Mesenchymal stem cell (in vitro differentiated cells and primary cell): ENCODE measurements at regions not wholly inside any gene's neighbourhood (a gene's known extent, or its start where the extent isn't known, plus 50 kb on each side); places are given as distances from the start of the nearest gene placed in this dataset.

Experiments used
- DNase-seq: peaks from one replicate; pipeline ENCODE4 v3.0.0-alpha.2; 2013
- H2AFZ ChIP-seq: one replicate; pipeline ENCODE4 v1.6.1; 2013; ENCODE audit warnings: low read depth, mild to moderate bottlenecking, control low read depth, inconsistent platforms, low read length, moderate library complexity
- H2AK5ac ChIP-seq: 2 replicates; pipeline ENCODE4 v1.6.1; 2013; ENCODE audit warnings: low read length, moderate library complexity, mild to moderate bottlenecking, inconsistent platforms; ENCODE audit not compliant: severe bottlenecking
- H2BK120ac ChIP-seq: one replicate; pipeline ENCODE4 v1.6.1; 2013; ENCODE audit warnings: low read depth, mild to moderate bottlenecking, inconsistent platforms, low read length, moderate library complexity
- H2BK12ac ChIP-seq, 2 experiments: one replicate each; pipeline ENCODE4 v1.6.1; 2013; ENCODE audit warnings: inconsistent platforms in 2 of 2, low read length in 2 of 2, mild to moderate bottlenecking in 2 of 2, moderate library complexity in 2 of 2, control low read depth in 1 of 2
- H2BK15ac ChIP-seq: one replicate; pipeline ENCODE4 v1.6.1; 2013; ENCODE audit warnings: mild to moderate bottlenecking, low read depth, inconsistent platforms; ENCODE audit not compliant: poor library complexity, severe bottlenecking
- H2BK5ac ChIP-seq: 2 replicates; pipeline ENCODE4 v1.6.1; 2013; ENCODE audit warnings: low read depth, mild to moderate bottlenecking, low read length, control low read depth, inconsistent platforms; ENCODE audit not compliant: poor library complexity, severe bottlenecking
- H3K14ac ChIP-seq, 2 experiments: one replicate each; pipeline ENCODE4 v1.6.1; 2013; ENCODE audit warnings: inconsistent platforms in 2 of 2, low read length in 2 of 2, control low read depth in 1 of 2, mild to moderate bottlenecking in 1 of 2, moderate library complexity in 1 of 2
- H3K18ac ChIP-seq, 2 experiments: one replicate each; pipeline ENCODE4 v1.6.1; 2013; ENCODE audit warnings: inconsistent platforms in 2 of 2, low read length in 2 of 2, control low read depth in 1 of 2, low read depth in 1 of 2, mild to moderate bottlenecking in 1 of 2
- H3K23ac ChIP-seq, 2 experiments: one replicate each; pipeline ENCODE4 v1.6.1; 2013; ENCODE audit warnings: inconsistent platforms in 2 of 2, low read length in 2 of 2, mild to moderate bottlenecking in 2 of 2, moderate library complexity in 2 of 2, control low read depth in 1 of 2
- H3K27ac ChIP-seq: 2 replicates; pipeline ENCODE4 v1.5.1; 2013; ENCODE audit warnings: mild to moderate bottlenecking, moderate library complexity, low read length, control low read depth, inconsistent platforms; ENCODE audit not compliant: poor library complexity, severe bottlenecking
- H3K27me3 ChIP-seq, 2 experiments: 2 replicates each; pipeline versions ENCODE4 v1.6.1 to v1.7.0; 2013; ENCODE audit warnings: low read length in 2 of 2, mild to moderate bottlenecking in 2 of 2, moderate library complexity in 2 of 2, control low read depth in 1 of 2, inconsistent platforms in 1 of 2; ENCODE audit not compliant: control insufficient read depth in 1 of 2, insufficient read depth in 1 of 2
- H3K36me3 ChIP-seq, 2 experiments: 2 replicates each; pipeline versions ENCODE4 v1.6.1 to v1.7.0; 2013; ENCODE audit warnings: low read length in 2 of 2, control low read depth in 1 of 2, inconsistent platforms in 1 of 2, low read depth in 1 of 2, mild to moderate bottlenecking in 1 of 2; ENCODE audit not compliant: insufficient read depth in 2 of 2, control insufficient read depth in 1 of 2
- H3K4ac ChIP-seq, 2 experiments: one replicate each; pipeline ENCODE4 v1.6.1; 2013; ENCODE audit warnings: inconsistent platforms in 2 of 2, low read length in 2 of 2, mild to moderate bottlenecking in 2 of 2, moderate library complexity in 2 of 2, control low read depth in 1 of 2, low read depth in 1 of 2
- H3K4me1 ChIP-seq: 2 replicates; pipeline ENCODE4 v1.6.1; 2013; ENCODE audit warnings: low read depth, low read length, control low read depth; ENCODE audit not compliant: control insufficient read depth, insufficient read depth
- H3K4me2 ChIP-seq: 2 replicates; pipeline ENCODE4 v1.6.1; 2013; ENCODE audit warnings: low read length, mild to moderate bottlenecking, inconsistent platforms; ENCODE audit not compliant: poor library complexity, severe bottlenecking
- H3K4me3 ChIP-seq, 2 experiments: 2 replicates each; pipeline versions ENCODE4 v1.5.1 to v1.7.0; 2013; ENCODE audit warnings: low read length in 2 of 2, mild to moderate bottlenecking in 2 of 2, control low read depth in 1 of 2, low read depth in 1 of 2; ENCODE audit not compliant: insufficient read depth in 1 of 2
- H3K79me1 ChIP-seq: replicated peaks from 2 replicates; pipeline ENCODE4 v1.6.1; 2013; ENCODE audit warnings: mild to moderate bottlenecking, control low read depth, low read length, inconsistent platforms; ENCODE audit not compliant: poor library complexity, severe bottlenecking
- H3K9ac ChIP-seq: 2 replicates; pipeline ENCODE4 v1.7.0; 2013; ENCODE audit warnings: mild to moderate bottlenecking, low read length, moderate library complexity
- H3K9me3 ChIP-seq: 2 replicates; pipeline ENCODE4 v1.7.0; 2013; ENCODE audit warnings: mild to moderate bottlenecking, low read length; ENCODE audit not compliant: control insufficient read depth
- H4K8ac ChIP-seq: one replicate; pipeline ENCODE4 v1.6.1; 2013; ENCODE audit warnings: inconsistent platforms, mild to moderate bottlenecking, low read length, moderate library complexity
- H4K91ac ChIP-seq: one replicate; pipeline ENCODE4 v1.6.1; 2013; ENCODE audit warnings: mild to moderate bottlenecking, low read length, inconsistent platforms
- WGBS: methylation state at CpG from one replicate; pipeline ENCODE4 v1.1.7; 2013; ENCODE audit warnings: mixed read lengths; 5-methylcytosine and 5-hydroxymethylcytosine counted together

GRCh38 chr6:51490101-51490500 is 597.3 kb downstream of the PKHD1 start:
- Histone ChIP-seq H3K9me3 (peaks cover 5% of the 10 kb centered on the region), H3K14ac (no peak overlapping the region), H2BK12ac (no peak overlapping the region), H3K9ac (no peak overlapping the region), H2BK15ac (no peak overlapping the region), H2AK5ac (no peak overlapping the region), H2BK120ac (no peak overlapping the region), H3K23ac (no peak overlapping the region), H3K4me1 (no peaks in the 10 kb centered on the region), H2BK5ac (no peak overlapping the region), H3K27ac (no peak overlapping the region), H4K91ac (no peak overlapping the region), H3K36me3 (no peaks in the 10 kb centered on the region), H3K79me1 (no peaks in the 10 kb centered on the region), H3K4me2 (no peak overlapping the region), H3K27me3 (no peaks in the 10 kb centered on the region), H4K8ac (no peak overlapping the region), H3K4ac (no peak overlapping the region), H3K18ac (no peak overlapping the region), H3K4me3 (no peak overlapping the region), H2AFZ (no peak overlapping the region)
- WGBS, result 66% methylated on average over 1 of the region's 1 CpG
- DNase-seq, result no peak

GRCh38 chr6:51494342-51494741 is 593.1 kb downstream of the PKHD1 start:
- no peak overlapping the region for H2BK120ac ChIP-seq
- no peaks in the 10 kb centered on the region for H3K4me1 ChIP-seq
- H3K4ac ChIP-seq, result no peak overlapping the region
- H3K27ac ChIP-seq, result no peak overlapping the region
- no peak overlapping the region for H3K18ac ChIP-seq
- H4K8ac ChIP-seq, result no peak overlapping the region
- H3K4me2 ChIP-seq, result no peak overlapping the region
- no peaks in the 10 kb centered on the region for H3K27me3 ChIP-seq
- no peak overlapping the region for H2BK5ac ChIP-seq
- no peak overlapping the region for H2BK12ac ChIP-seq
- 82% methylated on average over 5 of the region's 5 CpGs for WGBS
- no peak overlapping the region for H3K23ac ChIP-seq
- no peak overlapping the region for H2AFZ ChIP-seq
- H3K4me3 ChIP-seq, result no peak overlapping the region
- no peaks in the 10 kb centered on the region for H3K79me1 ChIP-seq
- DNase-seq, result no peak
- H3K9ac ChIP-seq, result no peak overlapping the region
- no peaks in the 10 kb centered on the region for H3K9me3 ChIP-seq
- H4K91ac ChIP-seq, result no peak overlapping the region
- no peak overlapping the region for H2BK15ac ChIP-seq
- H2AK5ac ChIP-seq, result no peak overlapping the region
- no peak overlapping the region for H3K14ac ChIP-seq
- no peaks in the 10 kb centered on the region for H3K36me3 ChIP-seq

- Histone ChIP-seq H4K91ac (no peak overlapping the region), H2BK120ac (no peak overlapping the region), H3K4me1 (no peaks in the 10 kb centered on the region), H3K14ac (no peak overlapping the region), H2AFZ (no peak overlapping the region), H3K36me3 (no peaks in the 10 kb centered on the region), H2BK12ac (no peak overlapping the region), H3K4me2 (no peak overlapping the region), H3K9me3 (no peaks in the 10 kb centered on the region), H3K4me3 (no peak overlapping the region), H2BK15ac (no peak overlapping the region), H3K27ac (no peak overlapping the region), H2BK5ac (no peak overlapping the region), H2AK5ac (no peak overlapping the region), H3K9ac (no peak overlapping the region), H3K4ac (no peak overlapping the region), H3K23ac (no peak overlapping the region), H4K8ac (no peak overlapping the region), H3K27me3 (no peaks in the 10 kb centered on the region), H3K79me1 (no peaks in the 10 kb centered on the region), H3K18ac (no peak overlapping the region)
- 59% methylated on average over 4 of the region's 4 CpGs for WGBS
- DNase-seq, result no peak
Observed at GRCh38 chr6:51495096-51495495, 592.3 kb downstream of the PKHD1 start.

- Histone ChIP-seq H3K9ac (no peak overlapping the region), H3K4me1 (no peaks in the 10 kb centered on the region), H3K27me3 (no peaks in the 10 kb centered on the region), H2BK15ac (no peak overlapping the region), H2BK5ac (no peak overlapping the region), H4K8ac (no peak overlapping the region), H2AK5ac (no peak overlapping the region), H3K36me3 (no peaks in the 10 kb centered on the region), H4K91ac (no peak overlapping the region), H3K27ac (no peak overlapping the region), H3K9me3 (no peaks in the 10 kb centered on the region), H3K23ac (no peak overlapping the region), H3K18ac (no peak overlapping the region), H2BK120ac (no peak overlapping the region), H3K79me1 (no peaks in the 10 kb centered on the region), H3K4ac (no peak overlapping the region), H2BK12ac (no peak overlapping the region), H3K14ac (no peak overlapping the region), H3K4me2 (no peak overlapping the region), H2AFZ (no peak overlapping the region), H3K4me3 (no peak overlapping the region)
- WGBS, result 72% methylated on average over 3 of the region's 3 CpGs
- no peak for DNase-seq
Observed at GRCh38 chr6:51495610-51496396, 591.6 kb downstream of the PKHD1 start.
